Parathyroid adenoma (tissue), 2 donors: ENCODE measurements at regions not wholly inside any gene's neighbourhood (a gene's known extent, or its start where the extent isn't known, plus 50 kb on each side); places are given as distances from the start of the nearest gene placed in this dataset.

Experiments
- H2AFZ ChIP-seq: fragments of 300-600 bp; sonication (generic); one replicate; pipeline ENCODE4 v1.7.0; 2017; ENCODE audit warnings: antibody characterized with exemption, mild to moderate bottlenecking
- H3K27ac ChIP-seq: fragments of 300-600 bp; sonication (generic); one replicate; pipeline ENCODE4 v1.7.0; 2017
- H3K27me3 ChIP-seq: fragments of 300-600 bp; sonication (generic); one replicate; pipeline ENCODE4 v1.7.0; 2017; ENCODE audit warnings: low read length; ENCODE audit not compliant: control insufficient read depth, insufficient read depth
- H3K36me3 ChIP-seq: fragments of 300-600 bp; sonication (generic); one replicate; pipeline ENCODE4 v1.7.0; 2017; ENCODE audit warnings: low read length; ENCODE audit not compliant: control insufficient read depth, insufficient read depth
- H3K4me1 ChIP-seq: fragments of 300-600 bp; sonication (generic); one replicate; pipeline ENCODE4 v1.7.0; 2017; ENCODE audit warnings: control low read depth
- H3K4me2 ChIP-seq: fragments of 300-600 bp; sonication (generic); one replicate; pipeline ENCODE4 v1.7.0; 2017; ENCODE audit warnings: low read length
- H3K4me3 ChIP-seq: fragments of 300-600 bp; sonication (generic); one replicate; pipeline ENCODE4 v1.7.0; 2017; ENCODE audit warnings: low read depth, low read length
- H3K79me2 ChIP-seq: fragments of 300-600 bp; sonication (generic); one replicate; pipeline ENCODE4 v1.7.0; 2017; ENCODE audit warnings: control low read depth
- H3K9ac ChIP-seq: fragments of 300-600 bp; sonication (generic); one replicate; pipeline ENCODE4 v1.7.0; 2017; ENCODE audit warnings: mild to moderate bottlenecking
- H3K9me3 ChIP-seq: fragments of 300-600 bp; sonication (generic); one replicate; pipeline ENCODE4 v1.7.0; 2017; ENCODE audit warnings: low read length; ENCODE audit not compliant: control insufficient read depth
- TF ChIP-seq, protein P1 (sequence below): fragments of 300-600 bp; sonication (generic); IDR thresholded peaks from one replicate; pipeline ENCODE4 v1.7.0; 2017; ENCODE audit warnings: antibody characterized with exemption, mild to moderate bottlenecking
- donor health status: primary hyperparathyroidism.

DNA sequence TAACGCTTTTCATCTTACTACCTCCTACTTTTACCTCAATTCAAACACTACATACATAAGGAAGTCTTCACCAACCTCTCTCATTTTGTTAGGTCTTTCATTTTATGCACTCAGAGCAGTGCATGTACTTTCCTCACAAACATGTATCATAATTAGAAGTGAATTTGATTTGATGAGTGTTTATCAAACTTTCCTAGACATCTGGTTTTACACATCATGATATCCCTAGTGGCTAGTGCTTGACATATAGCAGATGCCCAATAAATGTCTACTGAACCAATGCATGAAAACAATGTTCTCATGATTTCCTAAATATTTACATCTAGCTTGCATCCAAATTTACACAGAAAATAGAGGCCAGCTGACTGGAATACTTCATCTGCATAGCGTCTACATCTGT is 323.4 kb upstream of the KIF2B start:
- no peaks in the 10 kb centered on the region for H3K79me2 ChIP-seq
- no peak overlapping the region for H2AFZ ChIP-seq
- TF ChIP-seq, protein P1, sequence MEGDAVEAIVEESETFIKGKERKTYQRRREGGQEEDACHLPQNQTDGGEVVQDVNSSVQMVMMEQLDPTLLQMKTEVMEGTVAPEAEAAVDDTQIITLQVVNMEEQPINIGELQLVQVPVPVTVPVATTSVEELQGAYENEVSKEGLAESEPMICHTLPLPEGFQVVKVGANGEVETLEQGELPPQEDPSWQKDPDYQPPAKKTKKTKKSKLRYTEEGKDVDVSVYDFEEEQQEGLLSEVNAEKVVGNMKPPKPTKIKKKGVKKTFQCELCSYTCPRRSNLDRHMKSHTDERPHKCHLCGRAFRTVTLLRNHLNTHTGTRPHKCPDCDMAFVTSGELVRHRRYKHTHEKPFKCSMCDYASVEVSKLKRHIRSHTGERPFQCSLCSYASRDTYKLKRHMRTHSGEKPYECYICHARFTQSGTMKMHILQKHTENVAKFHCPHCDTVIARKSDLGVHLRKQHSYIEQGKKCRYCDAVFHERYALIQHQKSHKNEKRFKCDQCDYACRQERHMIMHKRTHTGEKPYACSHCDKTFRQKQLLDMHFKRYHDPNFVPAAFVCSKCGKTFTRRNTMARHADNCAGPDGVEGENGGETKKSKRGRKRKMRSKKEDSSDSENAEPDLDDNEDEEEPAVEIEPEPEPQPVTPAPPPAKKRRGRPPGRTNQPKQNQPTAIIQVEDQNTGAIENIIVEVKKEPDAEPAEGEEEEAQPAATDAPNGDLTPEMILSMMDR: no peak
- no peak overlapping the region for H3K9ac ChIP-seq
- no peak overlapping the region for H3K4me2 ChIP-seq
- H3K4me3 ChIP-seq: no peak overlapping the region
- no peaks in the 10 kb centered on the region for H3K4me1 ChIP-seq
- H3K9me3 ChIP-seq: no peaks in the 10 kb centered on the region
- no peaks in the 10 kb centered on the region for H3K27me3 ChIP-seq
- H3K27ac ChIP-seq: no peak overlapping the region
- no peaks in the 10 kb centered on the region for H3K36me3 ChIP-seq

DNA sequence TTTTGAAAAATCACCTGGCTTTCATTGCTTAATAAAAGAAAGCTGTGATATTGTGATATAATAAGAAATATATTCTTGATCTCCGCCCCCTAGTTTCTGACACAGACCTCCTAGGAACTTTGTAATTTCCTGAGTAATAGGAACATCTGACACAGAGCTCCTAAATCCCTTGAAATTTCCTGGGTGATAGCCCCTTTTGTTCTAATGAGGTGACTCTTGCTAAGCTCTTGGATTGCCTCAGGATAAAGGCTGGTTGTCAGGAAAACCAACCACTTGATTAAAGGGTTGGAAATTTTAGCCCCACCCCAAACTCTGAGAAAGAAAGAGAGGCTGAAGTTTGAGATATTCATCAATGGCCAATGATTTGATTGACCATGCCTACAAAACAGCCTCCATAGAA is 326.4 kb upstream of the KIF2B start:
- H3K4me1 ChIP-seq: no peaks in the 10 kb centered on the region
- H3K9ac ChIP-seq: no peak overlapping the region

DNA sequence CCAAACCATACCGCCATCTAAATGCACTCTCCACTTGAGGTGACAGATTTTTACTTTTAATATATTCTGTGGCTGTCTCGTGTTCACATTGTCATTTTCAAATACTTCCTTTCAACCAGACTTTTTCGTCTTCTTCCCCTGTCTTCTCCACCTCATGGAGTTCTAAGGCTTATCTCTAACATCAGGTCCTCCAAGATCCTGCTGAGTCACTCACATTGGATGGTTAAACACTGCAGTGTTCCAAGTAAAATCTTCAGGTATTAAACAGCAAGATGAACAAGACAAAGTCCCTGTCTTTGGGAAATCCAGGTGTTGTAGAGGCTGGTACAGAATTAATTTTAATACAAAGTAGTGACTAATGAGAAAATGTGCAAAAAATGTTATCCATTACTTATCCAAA is 330.2 kb upstream of the KIF2B start:
- no peak overlapping the region for H3K9ac ChIP-seq
- no peak overlapping the region for H3K27ac ChIP-seq
- no peak overlapping the region for H3K4me3 ChIP-seq
- no peaks in the 10 kb centered on the region for H3K79me2 ChIP-seq
- no peaks in the 10 kb centered on the region for H3K4me1 ChIP-seq
- no peak overlapping the region for H3K4me2 ChIP-seq
- H3K27me3 ChIP-seq: no peaks in the 10 kb centered on the region
- TF ChIP-seq, protein P1: no peak
- no peak overlapping the region for H2AFZ ChIP-seq
- H3K36me3 ChIP-seq: no peaks in the 10 kb centered on the region
- no peaks in the 10 kb centered on the region for H3K9me3 ChIP-seq

More for the DNA sequence above, 326.4 kb upstream of the KIF2B start:
- Histone ChIP-seq H3K27me3 (no peaks in the 10 kb centered on the region), H3K4me3 (no peak overlapping the region), H3K4me2 (no peak overlapping the region), H3K9me3 (no peaks in the 10 kb centered on the region), H3K27ac (no peak overlapping the region), H3K79me2 (no peaks in the 10 kb centered on the region), H2AFZ (no peak overlapping the region), H3K36me3 (no peaks in the 10 kb centered on the region)
- TF ChIP-seq, protein P1: no peak

DNA sequence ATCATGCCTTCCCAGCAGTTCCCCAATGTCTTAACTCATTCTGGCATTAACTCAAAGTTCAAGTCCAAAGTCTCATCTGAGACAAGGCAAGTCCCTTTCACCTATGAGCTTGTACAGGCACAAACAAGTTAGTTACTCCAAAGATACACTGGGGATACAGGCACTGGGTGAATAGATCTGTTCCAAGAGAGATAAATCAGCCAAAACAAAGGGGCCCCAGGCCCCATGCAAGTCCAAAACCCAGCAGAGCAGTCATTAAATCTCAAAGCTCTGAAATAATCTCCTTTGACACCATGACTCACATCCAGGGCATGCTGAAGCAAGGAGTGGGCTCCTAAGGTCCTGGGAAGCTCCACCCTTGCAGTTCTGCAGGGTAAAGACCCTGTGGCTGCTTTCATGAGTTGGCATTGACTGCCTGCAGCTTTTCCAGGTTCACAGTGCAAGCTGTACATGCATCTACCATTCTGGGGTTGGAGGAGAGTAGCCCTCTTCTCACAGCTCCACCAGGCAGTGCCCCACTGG is 332.2 kb upstream of the KIF2B start:
- Histone ChIP-seq H3K79me2 (no peaks in the 10 kb centered on the region), H3K27me3 (no peaks in the 10 kb centered on the region), H3K27ac (no peak overlapping the region)

DNA sequence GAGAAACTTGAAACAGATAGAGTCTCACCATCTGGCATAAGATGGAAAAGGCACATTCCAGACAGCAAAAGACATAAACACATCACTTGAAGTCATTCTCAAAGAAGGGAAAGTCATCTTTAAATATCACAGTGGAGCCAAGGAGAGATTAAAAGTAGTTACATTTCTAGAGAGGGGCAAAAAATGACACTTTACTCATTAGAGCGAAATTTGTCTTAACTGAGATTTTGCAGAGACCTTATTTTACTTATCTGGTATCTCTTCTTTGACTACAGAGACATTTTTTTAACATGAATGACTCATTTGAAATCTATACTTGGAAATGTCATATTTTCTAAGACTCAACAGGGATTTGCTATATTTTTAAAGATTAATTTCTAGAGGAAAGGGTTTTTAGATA is 339.0 kb upstream of the KIF2B start:
- H3K9ac ChIP-seq: no peak overlapping the region
- no peak overlapping the region for H3K4me2 ChIP-seq
- no peaks in the 10 kb centered on the region for H3K36me3 ChIP-seq
- H3K79me2 ChIP-seq: no peaks in the 10 kb centered on the region
- no peak overlapping the region for H2AFZ ChIP-seq
- no peaks in the 10 kb centered on the region for H3K9me3 ChIP-seq
- H3K4me3 ChIP-seq: no peak overlapping the region
- TF ChIP-seq, protein P1: no peak
- no peaks in the 10 kb centered on the region for H3K27me3 ChIP-seq
- H3K27ac ChIP-seq: no peak overlapping the region
- no peaks in the 10 kb centered on the region for H3K4me1 ChIP-seq

More for the DNA sequence above, 332.2 kb upstream of the KIF2B start:
- H3K4me1 ChIP-seq: no peaks in the 10 kb centered on the region
- TF ChIP-seq, protein P1: no peak
- H3K9ac ChIP-seq: no peak overlapping the region
- H3K9me3 ChIP-seq: no peaks in the 10 kb centered on the region
- no peaks in the 10 kb centered on the region for H3K36me3 ChIP-seq
- no peak overlapping the region for H3K4me3 ChIP-seq
- no peak overlapping the region for H2AFZ ChIP-seq
- H3K4me2 ChIP-seq: no peak overlapping the region
